Activated naive CD8-positive, alpha-beta T cell treated with anti-CD3 and anti-CD28 coated beads for 36 hours (primary cell): ENCODE measurements at regions not wholly inside any gene's neighbourhood (a gene's known extent, or its start where the extent isn't known, plus 50 kb on each side); places are given as distances from the start of the nearest gene placed in this dataset.
"Not testable (repeated sequence)": the region's sequence is repeated elsewhere in the genome, so short reads cannot be mapped to it uniquely, and the experiment has no call there.

ENCODE experiments used
- DNase-seq: peaks from one replicate; pipeline ENCODE4 v3.0.0; 2021
- H3K27ac Mint-ChIP-seq: one replicate; pipeline ENCODE4 v1.8.0; 2022; ENCODE audit warnings: mild to moderate bottlenecking, moderate library complexity, mixed read lengths
- H3K27me3 Mint-ChIP-seq: one replicate; pipeline ENCODE4 v1.8.0; 2022; ENCODE audit warnings: mild to moderate bottlenecking, mixed read lengths
- H3K36me3 Mint-ChIP-seq: one replicate; pipeline ENCODE4 v1.8.0; 2021; ENCODE audit warnings: mild to moderate bottlenecking, mixed read lengths
- H3K4me1 Mint-ChIP-seq: one replicate; pipeline ENCODE4 v1.8.0; 2021; ENCODE audit warnings: mixed read lengths
- H3K4me3 Mint-ChIP-seq: one replicate; pipeline ENCODE4 v1.8.0; 2022; ENCODE audit warnings: mild to moderate bottlenecking, moderate library complexity, mixed read lengths
- H3K9me3 Mint-ChIP-seq: one replicate; pipeline ENCODE4 v1.8.0; 2022; ENCODE audit warnings: mixed read lengths

DNA sequence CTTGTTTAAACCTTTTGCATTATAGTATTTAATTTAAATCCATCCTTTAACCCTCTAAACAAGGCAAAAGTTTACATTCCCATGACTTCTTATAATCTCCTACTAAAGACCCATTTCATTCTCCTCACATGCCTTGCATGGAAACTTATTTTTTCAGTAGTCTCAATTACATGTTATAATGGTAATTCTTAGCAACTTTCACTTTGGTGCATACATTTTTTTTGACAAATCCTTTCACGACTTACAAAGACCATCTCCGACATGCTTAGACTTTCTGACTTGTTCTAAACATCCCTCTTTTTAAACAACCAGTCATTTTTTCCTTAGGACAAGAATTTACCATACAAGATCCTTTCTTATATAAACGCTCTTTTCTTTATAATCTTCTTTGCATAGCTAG is 615.4 kb upstream of the GBE1 start:
- DNase-seq = no peak
- H3K4me3 Mint-ChIP-seq = no peak overlapping the region
- peaks cover 3% of the 10 kb centered on the region for H3K36me3 Mint-ChIP-seq
- no peaks in the 10 kb centered on the region for H3K27me3 Mint-ChIP-seq
- no peak overlapping the region for H3K27ac Mint-ChIP-seq
- H3K4me1 Mint-ChIP-seq = no peaks in the 10 kb centered on the region
- H3K9me3 Mint-ChIP-seq = peaks cover 16% of the 10 kb centered on the region

- H3K9me3 Mint-ChIP-seq = peaks cover 18% of the 10 kb centered on the region
- not testable (repeated sequence) for DNase-seq, H3K4me1 Mint-ChIP-seq, H3K27me3 Mint-ChIP-seq, H3K4me3 Mint-ChIP-seq, H3K27ac Mint-ChIP-seq, H3K36me3 Mint-ChIP-seq
Measured at GRCh38 chr3:82373833-82374232, 612.4 kb upstream of the GBE1 start.

DNA sequence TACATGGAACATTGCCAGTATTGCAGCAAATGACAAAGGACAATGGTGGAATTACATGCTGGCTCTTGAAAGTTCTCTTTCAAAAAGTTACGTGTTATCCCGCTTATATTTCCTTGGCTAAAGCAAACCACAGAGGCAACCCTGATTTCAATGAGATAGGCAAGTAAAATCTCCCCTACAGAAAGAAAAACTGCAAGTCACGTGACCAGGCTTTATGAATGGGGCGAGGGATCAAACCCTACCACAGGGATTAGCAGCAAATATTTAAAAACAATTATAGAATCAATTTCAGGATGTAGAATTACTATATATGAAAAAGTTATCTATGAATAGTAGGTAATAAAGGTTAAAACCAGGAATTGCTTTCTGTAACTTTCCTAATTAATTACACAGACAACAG is 603.4 kb upstream of the GBE1 start:
- no peak overlapping the region for H3K4me3 Mint-ChIP-seq
- H3K36me3 Mint-ChIP-seq = no peaks in the 10 kb centered on the region
- DNase-seq = no peak
- no peaks in the 10 kb centered on the region for H3K27me3 Mint-ChIP-seq
- no peaks in the 10 kb centered on the region for H3K4me1 Mint-ChIP-seq
- H3K9me3 Mint-ChIP-seq = no peaks in the 10 kb centered on the region
- H3K27ac Mint-ChIP-seq = no peak overlapping the region

DNA sequence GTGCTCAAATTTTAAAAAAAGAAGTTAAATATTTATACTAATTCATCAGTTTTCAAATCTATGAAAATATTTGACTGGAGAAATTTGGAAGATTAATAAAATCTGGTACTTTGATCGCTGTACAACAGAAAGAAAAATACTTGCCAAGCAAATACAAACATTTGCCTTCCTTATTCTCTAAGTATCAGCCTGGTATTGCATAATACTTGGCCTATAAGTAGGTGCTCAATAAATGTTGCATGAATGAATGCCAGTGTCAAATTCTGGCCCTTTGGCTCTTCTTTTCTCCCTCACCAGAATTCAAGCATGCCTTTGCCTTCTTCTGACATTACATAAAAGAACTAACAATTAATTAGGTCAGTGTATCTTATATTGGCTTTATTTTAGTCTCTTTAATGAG is 601.7 kb upstream of the GBE1 start:
- Mint-ChIP-seq H3K4me1 (no peaks in the 10 kb centered on the region), H3K36me3 (no peaks in the 10 kb centered on the region), H3K27ac (no peak overlapping the region), H3K9me3 (no peaks in the 10 kb centered on the region), H3K4me3 (no peak overlapping the region), H3K27me3 (no peaks in the 10 kb centered on the region)
- no peak for DNase-seq

GRCh38 chr3:82355228-82355627 is 593.8 kb upstream of the GBE1 start:
- Mint-ChIP-seq H3K27me3 (no peaks in the 10 kb centered on the region), H3K36me3 (no peaks in the 10 kb centered on the region), H3K4me3 (no peak overlapping the region), H3K27ac (no peak overlapping the region), H3K9me3 (no peaks in the 10 kb centered on the region), H3K4me1 (no peaks in the 10 kb centered on the region)
- no peak for DNase-seq

- Mint-ChIP-seq H3K4me3 (no peak overlapping the region), H3K4me1 (no peaks in the 10 kb centered on the region), H3K36me3 (no peaks in the 10 kb centered on the region), H3K27ac (no peak overlapping the region), H3K27me3 (no peaks in the 10 kb centered on the region), H3K9me3 (no peaks in the 10 kb centered on the region)
- DNase-seq = no peak
Measured at GRCh38 chr3:82354228-82354627, 592.8 kb upstream of the GBE1 start.

- Mint-ChIP-seq H3K36me3 (no peaks in the 10 kb centered on the region), H3K4me1 (no peaks in the 10 kb centered on the region), H3K4me3 (no peak overlapping the region), H3K27ac (no peak overlapping the region), H3K27me3 (no peaks in the 10 kb centered on the region), H3K9me3 (no peaks in the 10 kb centered on the region)
- DNase-seq = no peak
Measured at GRCh38 chr3:82353306-82354171, 592.1 kb upstream of the GBE1 start.

DNA sequence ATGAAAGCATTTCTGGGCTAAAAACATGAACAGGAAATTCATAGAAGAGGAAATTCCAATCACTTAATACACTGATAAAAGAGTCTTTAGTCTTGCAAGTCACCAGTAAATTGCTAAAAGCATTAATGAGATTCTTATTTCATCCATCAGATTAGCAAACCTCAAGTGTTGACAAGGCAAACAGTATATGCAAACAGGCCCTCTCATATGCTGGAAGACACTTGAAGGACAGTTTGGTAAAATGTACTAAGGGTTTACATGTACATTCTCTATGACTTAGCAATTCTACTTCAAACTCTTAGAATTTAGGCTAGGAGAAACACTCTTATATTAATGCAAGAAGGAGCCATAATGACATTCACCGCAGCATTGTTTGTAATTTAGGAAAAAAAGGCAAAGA is 586.1 kb upstream of the GBE1 start:
- no peak overlapping the region for H3K4me3 Mint-ChIP-seq
- no peaks in the 10 kb centered on the region for H3K36me3 Mint-ChIP-seq
- H3K27ac Mint-ChIP-seq = no peak overlapping the region
- no peak for DNase-seq
- no peaks in the 10 kb centered on the region for H3K4me1 Mint-ChIP-seq
- H3K27me3 Mint-ChIP-seq = no peaks in the 10 kb centered on the region
- no peaks in the 10 kb centered on the region for H3K9me3 Mint-ChIP-seq

- no peaks in the 10 kb centered on the region for H3K27me3 Mint-ChIP-seq
- no peaks in the 10 kb centered on the region for H3K4me1 Mint-ChIP-seq
- H3K36me3 Mint-ChIP-seq = no peaks in the 10 kb centered on the region
- no peak overlapping the region for H3K4me3 Mint-ChIP-seq
- no peak overlapping the region for H3K27ac Mint-ChIP-seq
- H3K9me3 Mint-ChIP-seq = no peaks in the 10 kb centered on the region
- no peak for DNase-seq
Measured at GRCh38 chr3:82342521-82342920, 581.1 kb upstream of the GBE1 start.

GRCh38 chr3:82329300-82329699 is 567.9 kb upstream of the GBE1 start:
- no peaks in the 10 kb centered on the region for H3K27me3 Mint-ChIP-seq
- no peak for DNase-seq
- no peak overlapping the region for H3K27ac Mint-ChIP-seq
- no peak overlapping the region for H3K4me3 Mint-ChIP-seq
- no peaks in the 10 kb centered on the region for H3K36me3 Mint-ChIP-seq
- no peaks in the 10 kb centered on the region for H3K9me3 Mint-ChIP-seq
- no peaks in the 10 kb centered on the region for H3K4me1 Mint-ChIP-seq

- no peak for DNase-seq
- H3K36me3 Mint-ChIP-seq = no peaks in the 10 kb centered on the region
- no peaks in the 10 kb centered on the region for H3K27me3 Mint-ChIP-seq
- no peak overlapping the region for H3K4me3 Mint-ChIP-seq
- no peaks in the 10 kb centered on the region for H3K4me1 Mint-ChIP-seq
- H3K9me3 Mint-ChIP-seq = peaks cover 2% of the 10 kb centered on the region
- no peak overlapping the region for H3K27ac Mint-ChIP-seq
Measured at GRCh38 chr3:82311901-82312300, 550.5 kb upstream of the GBE1 start.

GRCh38 chr3:82308755-82309154 is 547.3 kb upstream of the GBE1 start:
- no peak for DNase-seq
- Mint-ChIP-seq H3K27ac (no peak overlapping the region), H3K36me3 (no peaks in the 10 kb centered on the region), H3K27me3 (no peaks in the 10 kb centered on the region), H3K9me3 (peaks cover 6% of the 10 kb centered on the region), H3K4me3 (no peak overlapping the region), H3K4me1 (no peaks in the 10 kb centered on the region)

DNA sequence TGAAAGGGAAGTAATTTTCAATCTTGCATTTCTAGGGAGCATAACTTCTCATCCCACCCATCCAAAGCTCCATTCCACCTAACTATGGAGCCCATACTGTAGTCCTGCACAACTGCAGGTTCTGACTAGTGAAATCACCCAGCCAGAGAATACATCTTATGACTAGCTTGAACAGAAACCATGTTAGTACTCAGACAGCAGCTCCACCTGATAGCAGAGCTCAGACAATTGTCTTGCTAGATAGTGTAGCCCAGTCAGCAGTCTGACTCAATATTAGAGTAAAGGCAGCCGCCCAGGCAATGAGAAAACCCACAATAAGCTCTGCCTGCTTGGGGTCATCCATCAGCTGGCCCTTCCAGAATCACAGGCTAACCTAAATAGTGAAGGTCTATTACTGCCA is 544.7 kb upstream of the GBE1 start:
- DNase-seq = no peak
- Mint-ChIP-seq H3K36me3 (no peaks in the 10 kb centered on the region), H3K4me3 (no peak overlapping the region), H3K9me3 (peaks cover 8% of the 10 kb centered on the region), H3K27ac (no peak overlapping the region), H3K4me1 (no peaks in the 10 kb centered on the region), H3K27me3 (no peaks in the 10 kb centered on the region)

DNA sequence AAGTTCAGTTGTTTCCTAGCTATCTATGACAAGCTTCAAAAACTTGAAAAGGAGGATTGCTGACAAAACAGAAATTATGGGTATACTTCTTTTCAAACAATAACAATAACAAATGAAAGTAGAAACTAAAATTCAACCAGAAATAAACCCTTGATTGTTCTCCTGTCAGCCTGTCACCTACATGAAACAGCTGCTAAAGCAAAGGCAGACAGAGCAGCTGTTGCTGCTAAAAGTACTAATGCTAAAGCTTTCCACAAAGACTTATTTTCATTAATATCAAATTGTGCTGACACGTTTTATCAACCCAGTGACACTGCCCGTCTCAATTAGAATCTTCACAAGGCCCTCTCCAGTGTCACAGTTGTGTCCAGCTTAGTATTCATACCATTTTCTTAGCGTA is 533.2 kb upstream of the GBE1 start:
- no peaks in the 10 kb centered on the region for H3K27me3 Mint-ChIP-seq

GRCh38 chr3:82293867-82294266 is 532.4 kb upstream of the GBE1 start:
- Mint-ChIP-seq H3K4me1 (no peaks in the 10 kb centered on the region), H3K9me3 (peaks cover 7% of the 10 kb centered on the region), H3K4me3 (no peak overlapping the region), H3K36me3 (no peaks in the 10 kb centered on the region), H3K27ac (no peak overlapping the region), H3K27me3 (no peaks in the 10 kb centered on the region)
- no peak for DNase-seq

More for the DNA sequence above, 533.2 kb upstream of the GBE1 start:
- H3K9me3 Mint-ChIP-seq = peaks cover 5% of the 10 kb centered on the region
- DNase-seq = no peak
- no peak overlapping the region for H3K27ac Mint-ChIP-seq
- H3K36me3 Mint-ChIP-seq = no peaks in the 10 kb centered on the region
- H3K4me1 Mint-ChIP-seq = no peaks in the 10 kb centered on the region
- H3K4me3 Mint-ChIP-seq = no peak overlapping the region

DNA sequence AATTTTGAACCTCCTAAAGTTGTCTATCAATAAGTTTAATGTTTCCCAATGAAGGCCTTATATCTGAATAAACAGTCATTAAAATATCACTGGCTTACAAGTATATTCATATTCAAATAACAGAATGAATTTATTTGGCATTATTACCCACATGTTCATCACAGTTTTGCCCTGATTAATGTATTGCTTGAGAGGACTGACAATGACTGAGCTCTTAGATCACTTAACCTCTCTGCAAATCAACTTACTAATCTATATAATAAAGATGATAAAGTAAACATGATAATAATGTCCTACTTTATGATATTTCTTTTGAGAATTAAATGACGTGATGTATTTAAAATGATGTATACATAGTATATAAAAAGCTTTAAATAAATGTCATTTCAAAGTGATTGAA is 532.0 kb upstream of the GBE1 start:
- Mint-ChIP-seq H3K27ac (no peak overlapping the region), H3K9me3 (peaks cover 11% of the 10 kb centered on the region), H3K4me3 (no peak overlapping the region), H3K4me1 (no peaks in the 10 kb centered on the region), H3K27me3 (no peaks in the 10 kb centered on the region), H3K36me3 (no peaks in the 10 kb centered on the region)
- no peak for DNase-seq
